NCI-H526 treated with DMSO at 0.1 percent for 48 hours (cell line): ENCODE measurements at regions not wholly inside any gene's neighbourhood (a gene's known extent, or its start where the extent isn't known, plus 50 kb on each side); places are given as distances from the start of the nearest gene placed in this dataset.
"Not testable (repeated sequence)": the region's sequence is repeated elsewhere in the genome, so short reads cannot be mapped to it uniquely, and the experiment has no call there.

Experiments used
- DNase-seq: peaks from one replicate; lab custom pipeline; 2025; lab: John Stamatoyannopoulos, UW

DNA sequence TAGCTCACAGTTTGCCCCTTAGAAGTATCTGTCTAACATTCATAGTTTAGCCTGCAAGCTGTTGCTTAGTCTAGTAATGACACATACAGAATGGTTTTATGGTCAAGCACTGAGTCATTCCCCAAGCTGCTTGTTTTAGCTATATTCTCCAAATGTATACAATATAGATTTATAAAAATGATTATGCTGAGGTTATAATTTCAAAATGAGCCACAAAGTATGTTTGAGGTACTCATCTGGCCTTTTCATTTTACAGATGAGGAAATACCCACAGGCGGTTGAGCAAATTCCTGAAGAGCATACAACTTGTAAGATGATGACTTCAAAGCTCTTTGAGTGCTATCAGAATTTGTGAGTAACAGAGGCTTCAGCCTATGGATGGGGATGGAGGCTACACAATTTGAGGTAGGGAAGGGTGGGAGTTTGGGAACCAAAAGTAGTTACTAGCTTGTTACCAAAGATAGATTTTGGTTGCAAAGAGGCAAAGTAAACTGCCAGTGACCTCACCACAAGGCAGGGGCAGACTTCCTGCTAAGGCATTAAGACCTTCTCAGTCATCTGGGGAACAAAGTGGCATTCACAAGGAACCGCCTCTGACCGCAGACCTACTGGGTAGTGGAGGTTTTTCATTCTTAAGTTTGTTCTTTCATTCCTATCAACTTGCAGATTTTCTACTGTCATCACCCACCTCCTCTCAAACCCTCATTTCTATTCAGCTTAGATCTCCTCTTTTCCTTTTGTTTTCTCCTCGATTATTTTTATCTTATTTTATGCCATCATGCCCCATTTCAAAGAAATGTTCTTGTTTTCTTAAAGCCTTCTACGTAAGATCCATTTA is 257.2 kb upstream of the NECTIN3 start:
- no peak for DNase-seq

DNA sequence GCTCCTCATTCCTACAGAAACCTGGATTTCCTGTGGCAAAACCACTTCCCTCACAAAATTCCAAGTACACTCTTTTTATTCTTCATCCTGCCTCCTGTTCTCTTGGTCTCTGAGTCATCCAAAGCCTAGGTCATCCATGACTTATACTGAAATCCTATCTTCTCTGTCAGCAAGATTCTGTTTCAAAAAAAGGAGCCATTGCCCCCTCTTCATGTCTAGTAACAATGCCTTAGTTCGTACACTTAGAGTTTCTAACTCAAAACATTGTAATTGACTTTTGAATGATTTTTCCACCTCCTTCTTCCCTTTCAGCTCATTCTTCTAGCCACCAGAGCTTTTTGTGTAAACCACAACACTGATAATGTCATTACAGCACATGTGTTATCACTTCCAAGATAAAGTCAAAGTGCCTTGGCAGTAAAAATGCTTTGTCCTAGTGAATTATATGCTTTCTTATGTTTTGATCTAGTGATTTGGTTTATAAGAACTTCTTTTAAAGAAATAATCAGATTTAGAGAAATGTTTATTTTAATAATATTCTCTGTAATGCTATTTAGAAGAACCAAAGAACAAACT is 256.5 kb upstream of the NECTIN3 start:
- no peak for DNase-seq

DNA sequence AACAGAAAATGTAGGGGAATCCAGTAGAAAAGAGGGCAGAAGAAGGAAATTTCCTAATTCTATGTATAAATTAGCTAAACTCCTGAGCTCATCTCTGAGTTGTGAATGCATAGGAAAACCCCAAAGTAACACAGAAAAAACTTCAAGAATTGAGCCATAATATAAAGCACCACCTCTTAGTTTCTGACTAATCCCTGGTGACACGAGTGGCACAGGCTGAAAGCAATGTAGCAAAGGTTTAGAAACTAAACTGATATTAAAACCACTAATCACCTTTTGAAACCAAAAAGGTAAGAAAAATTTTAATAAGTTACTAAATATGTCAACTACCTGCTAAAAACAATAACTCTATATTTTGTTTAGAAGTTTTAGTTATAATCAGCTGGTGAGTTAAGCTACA is 255.6 kb upstream of the NECTIN3 start:
- DNase-seq: no peak

DNA sequence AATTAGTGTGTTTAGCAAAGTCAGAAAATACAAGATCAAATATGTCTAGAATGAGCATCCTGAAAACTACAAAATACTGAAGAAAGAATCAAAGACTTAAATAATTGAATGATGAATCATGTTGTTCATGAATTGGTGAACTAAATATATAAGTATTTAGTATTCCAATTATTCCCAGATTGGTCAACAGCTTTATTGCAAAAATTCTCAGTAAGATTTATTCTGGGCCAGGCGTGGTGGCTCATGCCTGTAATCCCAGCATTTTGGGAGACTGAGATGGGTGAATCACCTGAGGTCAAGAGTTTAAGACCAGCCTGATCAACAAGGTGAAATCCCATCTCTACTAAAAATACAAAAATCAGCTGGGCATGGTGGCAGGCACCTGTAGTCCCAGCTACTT is 250.0 kb upstream of the NECTIN3 start:
- no peak for DNase-seq

DNA sequence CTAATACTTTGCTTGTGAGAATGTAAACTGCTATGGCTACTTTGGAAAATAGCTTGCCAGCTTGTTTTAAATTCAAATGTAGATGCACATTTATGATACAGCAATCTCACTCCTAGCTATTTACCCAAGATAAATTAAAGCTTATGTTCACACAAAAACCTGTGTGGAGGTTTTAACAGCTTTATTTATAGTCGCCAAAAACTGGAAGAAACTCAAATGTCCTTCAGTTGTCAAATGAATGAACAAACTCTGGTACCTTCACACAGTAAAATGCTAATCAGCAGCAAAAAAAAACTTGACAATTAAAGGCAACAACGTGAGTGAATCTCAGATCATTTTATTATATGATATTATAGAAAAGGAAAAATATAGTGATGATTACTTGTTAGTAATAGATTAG is 248.6 kb upstream of the NECTIN3 start:
- DNase-seq: no peak

DNA sequence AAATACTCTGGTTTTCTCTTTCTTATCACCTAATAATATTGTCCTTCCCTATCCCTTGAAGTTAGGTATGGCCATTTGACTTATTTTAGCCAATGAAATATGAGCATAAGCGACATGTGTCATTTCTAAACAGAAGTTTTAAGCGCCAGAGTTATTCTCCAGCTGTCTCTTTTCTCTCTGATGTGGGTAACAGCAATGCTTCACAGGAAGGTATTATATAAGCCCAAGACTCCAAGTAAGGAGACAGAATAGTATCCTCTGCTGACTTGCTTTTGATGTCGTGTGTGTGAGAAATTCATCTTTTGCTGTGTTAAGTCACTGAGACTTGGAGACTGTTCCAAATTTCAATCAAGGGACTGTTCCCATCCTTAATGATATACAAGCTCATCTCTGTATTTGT is 224.6 kb upstream of the NECTIN3 start:
- DNase-seq: no peak

DNA sequence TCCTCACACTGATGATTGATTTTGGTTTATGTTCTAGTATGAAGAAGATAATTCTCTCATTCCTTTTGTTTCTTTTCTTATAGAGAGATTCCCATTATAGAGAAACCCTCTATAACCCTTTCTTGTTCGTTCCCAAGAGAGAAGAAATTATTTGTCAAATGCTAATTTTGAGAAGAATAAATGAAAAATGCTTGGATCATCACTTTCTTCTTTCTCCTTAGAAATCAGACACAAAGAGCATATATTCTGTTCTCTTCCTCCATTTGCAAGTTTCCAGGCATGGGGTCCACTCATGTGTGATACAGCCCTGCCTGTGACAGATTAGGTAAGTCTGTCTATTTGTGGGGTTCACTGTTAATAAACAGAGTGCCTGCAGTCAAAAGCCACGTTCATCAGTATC is 222.6 kb upstream of the NECTIN3 start:
- DNase-seq: no peak

DNA sequence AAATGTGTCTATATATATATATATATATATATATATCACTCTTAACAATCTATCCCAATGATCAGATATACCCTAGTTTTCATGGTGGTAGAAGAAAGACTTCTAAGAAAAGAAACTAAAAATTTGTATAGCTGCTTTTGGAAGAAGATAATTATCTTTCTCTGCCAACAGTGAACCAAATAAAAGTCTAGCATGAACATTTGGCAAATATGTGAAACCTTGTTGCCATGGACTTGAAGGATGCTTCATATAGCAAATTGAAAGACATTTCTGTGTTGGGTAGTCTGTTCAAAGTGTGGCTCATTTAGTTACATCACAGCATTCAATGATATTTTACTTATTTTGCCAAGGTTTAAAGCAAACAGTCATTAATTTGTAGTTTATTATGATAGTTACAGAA is 219.9 kb upstream of the NECTIN3 start:
- no peak for DNase-seq

DNA sequence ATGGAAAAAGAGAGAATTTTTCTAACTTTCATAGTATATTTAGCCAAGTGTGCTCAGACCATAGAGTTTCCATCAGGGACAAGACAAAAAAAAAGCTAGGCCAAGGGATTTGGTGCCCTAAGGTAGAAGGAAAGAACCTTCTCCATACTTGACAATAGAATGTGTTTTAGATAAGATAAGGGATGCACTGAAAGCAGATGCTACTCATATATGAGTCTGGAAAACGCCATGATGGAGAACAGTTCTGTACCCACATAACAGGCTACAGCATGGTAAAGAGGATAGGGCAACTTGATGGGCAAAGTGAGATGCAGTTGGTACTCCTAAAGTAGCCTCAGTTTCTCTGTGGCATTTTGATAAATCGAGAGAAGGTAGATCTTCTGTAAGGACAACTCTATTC is 216.4 kb upstream of the NECTIN3 start:
- DNase-seq: no peak

DNA sequence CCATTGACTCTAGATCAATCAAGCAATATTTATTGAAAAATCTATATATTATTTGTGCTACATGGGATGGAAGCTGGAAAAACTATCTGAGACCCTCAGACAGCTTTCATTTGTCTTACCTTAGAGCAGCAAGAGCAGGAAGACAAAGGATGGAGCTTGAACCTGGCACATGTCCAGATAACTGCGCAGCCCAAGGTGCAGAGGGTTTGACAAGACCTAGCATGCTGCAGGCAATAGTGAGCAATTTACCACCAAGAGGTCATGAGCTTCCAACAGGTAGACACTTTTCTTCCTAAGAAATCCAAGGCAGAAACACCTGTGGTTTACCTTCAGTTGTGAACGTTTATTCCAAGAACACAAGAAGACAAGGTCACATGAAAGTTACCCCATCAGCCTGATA is 214.7 kb upstream of the NECTIN3 start:
- DNase-seq: no peak

DNA sequence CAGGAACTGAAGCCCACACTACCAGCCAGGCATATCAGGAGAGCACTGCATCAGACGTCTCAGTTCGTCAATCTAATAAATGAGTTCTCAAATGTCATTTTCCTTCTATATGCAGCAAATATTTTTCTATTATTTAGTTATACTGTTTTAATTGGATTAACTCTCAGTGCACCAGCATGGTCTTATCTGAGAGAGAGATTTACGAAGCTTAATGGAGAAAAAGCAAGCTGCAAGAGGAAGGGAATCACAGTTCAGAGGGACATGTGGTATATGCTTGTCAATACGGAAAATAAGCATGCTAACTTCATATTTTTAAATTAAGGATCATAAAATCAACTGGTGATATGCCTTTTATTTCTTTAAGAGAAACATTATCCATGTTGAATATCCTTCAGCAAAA is 213.1 kb upstream of the NECTIN3 start:
- DNase-seq: no peak

DNA sequence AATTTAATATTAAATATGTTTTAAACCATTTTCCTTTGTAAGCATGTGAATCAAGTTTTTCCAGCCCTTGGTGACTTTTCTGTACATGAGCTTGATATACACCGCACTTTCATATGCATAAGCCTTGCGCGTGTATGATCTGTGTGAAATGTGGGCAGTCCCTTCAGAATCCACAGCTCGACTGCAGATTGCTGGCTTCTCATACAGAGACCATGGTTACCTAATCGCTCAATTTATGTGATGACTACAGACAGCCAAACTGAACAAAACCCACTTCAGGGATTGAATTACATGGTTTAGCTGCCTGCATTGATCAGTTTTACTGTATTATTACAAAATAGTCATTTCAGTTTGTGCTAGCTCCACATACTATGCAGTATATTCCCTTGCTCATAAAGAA is 212.3 kb upstream of the NECTIN3 start:
- DNase-seq: no peak

DNA sequence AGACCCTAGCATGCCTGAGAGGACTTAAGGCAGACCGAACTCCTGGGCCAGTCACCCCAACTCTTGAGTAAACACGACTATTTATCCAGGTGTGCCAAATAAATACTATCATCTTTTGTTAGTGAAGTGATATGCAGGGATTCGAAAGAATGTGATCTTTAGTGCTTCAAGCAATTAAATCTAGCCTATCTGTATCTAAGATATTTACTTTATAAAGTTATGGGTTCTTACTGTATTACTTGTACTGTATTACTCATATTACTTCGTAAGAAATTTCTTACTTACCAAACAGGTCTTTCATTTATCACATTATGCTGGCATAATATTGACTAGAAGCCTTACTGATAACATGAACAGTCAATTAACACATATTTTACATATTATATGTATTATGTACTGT is 211.6 kb upstream of the NECTIN3 start:
- DNase-seq: no peak

DNA sequence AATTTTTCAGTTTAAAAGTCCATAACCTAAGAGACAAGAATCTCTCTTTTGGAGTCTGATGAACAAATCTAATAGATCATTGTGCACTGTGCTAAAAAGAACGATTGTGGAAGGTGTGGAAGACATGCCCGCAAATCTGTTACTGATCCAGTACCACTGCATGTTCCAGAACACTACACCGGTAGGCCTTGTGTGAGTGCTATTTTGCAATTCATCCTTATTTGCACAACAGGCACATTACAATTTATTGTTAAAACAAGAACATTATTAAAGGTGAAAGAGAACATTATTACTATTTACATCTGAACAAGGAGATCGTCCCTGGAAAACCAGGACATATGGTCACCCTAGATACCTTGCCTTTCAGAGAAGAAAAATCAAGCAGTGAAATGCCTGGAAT is 205.7 kb upstream of the NECTIN3 start:
- no peak for DNase-seq

DNA sequence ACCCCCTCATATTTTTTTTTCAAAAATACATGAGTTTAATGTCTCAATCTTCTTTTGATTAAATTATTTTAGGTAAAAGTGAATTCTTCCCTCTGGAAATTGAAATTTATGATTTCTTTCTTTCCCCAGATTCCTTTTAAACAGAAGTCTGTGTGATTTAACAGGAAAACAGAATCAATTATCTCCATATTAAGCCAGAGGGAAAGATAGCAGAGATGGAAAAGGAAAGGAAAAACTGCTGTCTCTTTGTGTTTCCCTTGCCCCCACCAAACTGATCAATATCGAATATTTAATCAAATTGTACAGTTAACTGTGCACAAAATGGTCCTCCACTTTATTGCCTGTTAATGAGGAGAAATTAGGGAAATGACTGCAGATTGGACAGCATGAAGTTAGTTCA is 203.5 kb upstream of the NECTIN3 start:
- no peak for DNase-seq

DNA sequence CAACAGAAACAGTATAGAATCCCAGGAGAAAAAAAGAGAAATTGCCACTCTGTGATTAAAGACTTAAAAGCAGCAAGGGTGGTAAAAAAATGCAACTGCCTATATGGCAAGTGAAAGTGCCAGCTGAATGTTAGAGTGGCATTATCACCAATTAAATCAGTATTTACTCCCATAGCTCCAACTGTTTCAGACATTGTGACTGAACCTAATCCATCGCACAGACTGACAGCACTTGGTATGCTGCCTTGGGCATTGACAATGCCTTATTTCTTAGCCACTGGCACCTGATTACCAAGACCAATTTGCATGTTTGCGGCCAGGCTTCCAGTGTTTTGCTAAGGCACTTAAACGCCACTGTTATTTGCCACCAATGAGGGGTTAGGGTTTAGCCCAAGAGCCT is 201.9 kb upstream of the NECTIN3 start:
- no peak for DNase-seq

DNA sequence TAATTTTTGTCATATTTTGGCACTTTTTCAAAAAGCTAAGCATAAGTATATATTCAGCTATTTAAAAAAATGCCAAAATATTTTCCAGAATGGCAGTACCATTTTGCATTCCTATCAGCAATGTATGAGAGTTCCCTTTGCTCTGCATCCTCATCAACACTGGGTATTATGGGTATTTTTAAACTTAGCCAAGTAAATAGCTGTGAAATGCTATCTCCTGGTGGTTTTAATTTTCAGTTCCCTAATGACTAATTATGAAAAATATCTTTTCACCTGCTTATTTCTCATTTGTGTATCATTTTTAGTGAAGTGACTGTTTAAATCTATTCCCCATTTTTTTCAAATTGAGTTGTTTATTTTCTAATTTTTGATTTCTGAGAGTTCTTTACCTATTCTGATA is 199.7 kb upstream of the NECTIN3 start:
- DNase-seq: no peak

DNA sequence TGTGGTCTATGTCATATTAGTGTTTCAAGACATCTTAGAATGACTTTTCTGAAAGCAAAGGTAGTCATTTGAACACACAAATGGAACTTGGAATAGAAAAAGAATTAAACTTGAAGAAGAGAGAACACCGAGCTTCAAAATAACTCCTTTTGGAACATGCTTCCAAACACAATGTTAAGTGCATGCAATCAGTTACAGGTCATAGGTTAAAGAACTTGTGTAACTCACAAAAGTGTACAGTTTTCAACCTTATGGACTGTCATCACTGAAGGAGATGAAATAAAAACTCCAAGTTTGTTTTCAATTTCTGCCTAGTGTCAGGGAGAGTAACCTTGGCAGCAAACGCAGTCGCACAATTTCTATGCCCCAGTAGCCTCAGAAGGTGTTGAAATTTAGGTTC is 192.9 kb upstream of the NECTIN3 start:
- no peak for DNase-seq

DNA sequence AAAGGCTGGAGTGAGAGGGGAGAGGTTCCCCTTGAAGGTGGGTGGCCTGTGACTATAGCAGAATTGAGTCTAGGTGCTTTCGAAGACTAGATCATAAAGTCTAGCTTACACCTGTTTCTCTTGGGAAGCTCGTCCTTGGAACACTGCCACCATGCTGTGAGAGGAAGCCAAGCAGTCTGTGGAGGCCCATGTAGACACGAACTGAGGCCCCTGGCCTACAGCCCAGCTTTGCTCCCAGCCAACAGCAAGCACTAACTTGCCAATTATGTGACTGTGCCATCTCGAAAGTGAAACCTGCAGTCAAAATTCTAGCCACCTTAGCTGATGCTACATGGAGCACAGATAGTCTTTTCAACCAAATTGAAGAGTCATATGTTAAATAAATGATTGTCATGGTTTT is 190.5 kb upstream of the NECTIN3 start:
- no peak for DNase-seq

DNA sequence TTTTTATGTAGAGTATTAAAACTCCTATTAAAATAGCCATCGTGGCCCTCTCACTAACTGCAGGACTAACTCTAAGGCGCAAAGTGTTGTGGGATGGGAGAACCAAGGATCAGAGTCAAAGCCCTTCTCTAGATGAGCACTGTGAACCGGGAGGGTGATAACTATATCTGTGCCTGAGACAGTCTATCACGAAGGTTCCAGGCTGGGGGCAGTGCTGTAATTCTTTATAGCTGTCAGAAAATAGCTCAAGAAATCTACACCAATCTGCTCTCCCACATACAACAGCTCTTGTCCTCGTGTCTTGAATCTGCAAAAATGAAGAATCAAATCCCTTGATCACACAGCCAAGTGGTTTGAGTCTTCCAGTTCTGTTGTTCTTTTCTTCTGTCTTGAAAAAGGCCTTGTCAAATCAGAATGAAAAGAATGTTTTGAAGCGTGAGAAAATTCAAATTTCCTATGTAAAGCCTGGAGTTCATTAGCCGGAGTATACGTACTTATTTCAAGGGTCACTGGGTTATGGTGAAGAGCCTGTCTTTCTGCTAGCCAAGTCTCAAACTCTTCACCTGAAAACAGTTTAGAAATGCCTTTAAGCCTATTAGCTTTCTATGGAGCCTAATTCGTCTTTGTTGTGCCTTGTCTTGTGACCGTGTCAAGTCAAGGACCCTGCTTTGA is 185.3 kb upstream of the NECTIN3 start:
- no peak for DNase-seq

DNA sequence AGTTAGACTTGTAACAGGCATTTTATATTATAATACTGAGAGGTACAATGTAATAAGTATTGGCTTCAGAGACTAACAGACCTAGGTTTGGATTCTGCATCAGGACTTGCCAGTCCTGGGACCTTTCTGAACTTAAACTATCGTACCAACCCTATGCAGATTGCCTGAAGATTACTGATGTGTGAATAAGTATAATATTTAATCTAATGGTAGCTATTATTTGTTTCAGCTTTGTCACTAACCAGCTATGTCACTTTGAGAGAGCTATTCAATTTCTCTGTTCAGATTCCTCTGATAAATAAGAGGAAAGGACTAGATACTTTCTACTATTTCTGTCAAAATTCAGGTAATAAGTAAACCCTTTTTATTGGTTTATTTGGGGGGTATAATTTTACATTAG is 184.4 kb upstream of the NECTIN3 start:
- no peak for DNase-seq

DNA sequence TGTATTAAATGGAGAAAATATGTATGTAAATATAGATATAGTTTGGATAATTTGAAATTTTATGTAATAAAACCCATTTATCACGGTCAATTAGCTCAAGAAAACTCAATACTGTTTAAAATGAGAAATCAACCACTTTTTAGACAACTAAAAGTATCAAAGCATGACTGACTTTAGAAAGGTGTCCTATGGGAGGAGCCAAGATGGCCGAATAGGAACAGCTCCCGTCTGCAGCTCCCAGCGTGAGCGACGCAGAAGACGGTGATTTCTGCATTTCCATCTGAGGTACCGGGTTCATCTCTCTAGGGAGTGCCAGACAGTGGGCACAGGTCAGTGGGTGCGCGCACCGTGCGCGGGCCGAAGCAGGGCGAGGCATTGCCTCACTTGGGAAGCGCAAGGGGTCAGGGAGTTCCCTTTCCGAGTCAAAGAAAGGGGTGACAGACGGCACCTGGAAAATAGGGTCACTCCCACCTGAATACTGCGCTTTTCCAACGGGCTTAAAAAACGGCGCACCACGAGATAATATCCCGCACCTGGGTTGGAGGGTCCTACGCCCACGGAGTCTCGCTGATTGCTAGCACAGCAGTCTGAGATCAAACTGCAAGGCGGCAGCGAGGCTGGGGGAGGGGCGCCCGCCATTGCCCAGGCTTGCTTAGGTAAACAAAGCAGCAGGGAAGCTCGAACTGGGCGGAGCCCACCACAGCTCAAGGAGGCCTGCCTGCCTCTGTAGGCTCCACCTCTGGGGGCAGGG is 182.8 kb upstream of the NECTIN3 start:
- DNase-seq: not testable (repeated sequence)

DNA sequence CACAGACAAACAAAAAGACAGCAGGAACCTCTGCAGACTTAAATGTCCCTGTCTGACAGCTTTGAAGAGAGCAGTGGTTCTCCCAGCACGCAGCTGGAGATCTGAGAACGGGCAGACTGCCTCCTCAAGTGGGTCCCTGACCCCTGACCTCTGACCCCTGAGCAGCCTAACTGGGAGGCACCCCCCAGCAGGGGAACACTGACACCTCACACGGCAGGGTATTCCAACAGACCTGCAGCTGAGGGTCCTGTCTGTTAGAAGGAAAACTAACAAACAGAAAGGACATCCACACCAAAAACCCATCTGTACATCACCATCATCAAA is 182.3 kb upstream of the NECTIN3 start:
- not testable (repeated sequence) for DNase-seq
